Astrocyte (in vitro differentiated cells and primary cell): ENCODE measurements at regions not wholly inside any gene's neighbourhood (a gene's known extent, or its start where the extent isn't known, plus 50 kb on each side); places are given as distances from the start of the nearest gene placed in this dataset.
"Not testable (repeated sequence)": the region's sequence is repeated elsewhere in the genome, so short reads cannot be mapped to it uniquely, and the experiment has no call there.

Experiments used
- DNase-seq: peaks from one replicate; pipeline ENCODE4 v3.0.0-alpha.2; 2010; ENCODE audit warnings: low read depth
- FAIRE-seq: peaks from 2 replicates; lab custom pipeline; 2011; peaks lifted over from hg19 to GRCh38; lab: Jason Lieb, UNC
- H2AFZ ChIP-seq: 2 replicates; pipeline ENCODE4 v1.6.0; 2012; ENCODE audit warnings: low read depth, low read length, inconsistent platforms
- H3K27ac ChIP-seq: 2 replicates; pipeline ENCODE4 v1.5.1; 2011; ENCODE audit warnings: low read depth, low read length, inconsistent platforms
- H3K27me3 ChIP-seq: 2 replicates; pipeline ENCODE4 v1.6.0; 2011; ENCODE audit warnings: low read length, inconsistent platforms; ENCODE audit not compliant: insufficient read depth
- H3K36me3 ChIP-seq: 2 replicates; pipeline ENCODE4 v1.5.1; 2011; ENCODE audit warnings: low read length, inconsistent platforms; ENCODE audit not compliant: insufficient read depth
- H3K4me1 ChIP-seq: 2 replicates; pipeline ENCODE4 v1.5.1; 2011; ENCODE audit warnings: low read length, inconsistent platforms; ENCODE audit not compliant: insufficient read depth
- H3K4me2 ChIP-seq: 2 replicates; pipeline ENCODE4 v1.6.0; 2012; ENCODE audit warnings: low read length, inconsistent platforms
- H3K4me3 ChIP-seq: 2 replicates; pipeline ENCODE4 v1.5.1; 2011; ENCODE audit warnings: low read depth, mild to moderate bottlenecking, low read length, inconsistent platforms; ENCODE audit not compliant: insufficient read depth
- H3K79me2 ChIP-seq: 2 replicates; pipeline ENCODE4 v1.6.0; 2012; ENCODE audit warnings: mild to moderate bottlenecking, low read length, inconsistent platforms; ENCODE audit not compliant: insufficient read depth
- H3K9ac ChIP-seq: 2 replicates; pipeline ENCODE4 v1.6.0; 2012; ENCODE audit warnings: mild to moderate bottlenecking, low read length, inconsistent platforms
- H3K9me3 ChIP-seq: 2 replicates; pipeline ENCODE4 v1.5.1; 2012; ENCODE audit warnings: low read depth, mild to moderate bottlenecking, low read length, inconsistent platforms; ENCODE audit not compliant: insufficient read depth
- H4K20me1 ChIP-seq: 2 replicates; pipeline ENCODE4 v1.6.0; 2012; ENCODE audit warnings: low read length, inconsistent platforms; ENCODE audit not compliant: insufficient read depth
- H3K27ac Mint-ChIP-seq: one replicate; pipeline ENCODE4 v1.8.0; 2021; ENCODE audit warnings: mild to moderate bottlenecking, mixed read lengths; ENCODE audit not compliant: unreplicated experiment
- H3K27me3 Mint-ChIP-seq: one replicate; pipeline ENCODE4 v1.8.0; 2021; ENCODE audit warnings: low read depth, mixed read lengths; ENCODE audit not compliant: unreplicated experiment
- H3K36me3 Mint-ChIP-seq: one replicate; pipeline ENCODE4 v1.8.0; 2021; ENCODE audit warnings: low read depth, mixed read lengths; ENCODE audit not compliant: unreplicated experiment
- H3K4me1 Mint-ChIP-seq: one replicate; pipeline ENCODE4 v1.8.0; 2021; ENCODE audit warnings: low read depth, mixed read lengths; ENCODE audit not compliant: unreplicated experiment
- H3K4me3 Mint-ChIP-seq: one replicate; pipeline ENCODE4 v1.8.0; 2021; ENCODE audit warnings: mild to moderate bottlenecking, moderate library complexity, mixed read lengths; ENCODE audit not compliant: unreplicated experiment
- H3K9me3 Mint-ChIP-seq: one replicate; pipeline ENCODE4 v1.8.0; 2021; ENCODE audit warnings: mild to moderate bottlenecking, mixed read lengths; ENCODE audit not compliant: unreplicated experiment
- EZH2 ChIP-seq: IDR thresholded peaks from 2 replicates; pipeline ENCODE4 v1.6.1; 2012; ENCODE audit warnings: mild to moderate bottlenecking, low read length, inconsistent platforms; ENCODE audit not compliant: insufficient read depth
- TF ChIP-seq, protein P1 (sequence below): IDR thresholded peaks from 2 replicates; pipeline ENCODE4 v1.5.1; 2011; ENCODE audit warnings: low read depth, mild to moderate bottlenecking, inconsistent platforms, low read length, moderate library complexity; ENCODE audit not compliant: insufficient read depth

GRCh38 chr1:148309940-148310500, 157.9 kb upstream of the NBPF11 start:
- Mint-ChIP-seq H3K27ac (no peak overlapping the region), H3K4me1 (peaks cover 5% of the 10 kb centered on the region), H3K4me3 (no peak overlapping the region), H3K36me3 (no peaks in the 10 kb centered on the region), H3K27me3 (peaks cover 61% of the 10 kb centered on the region), H3K9me3 (peaks cover 17% of the 10 kb centered on the region)
- peaks cover 11% of the 10 kb centered on the region for H3K4me1 ChIP-seq
- H2AFZ ChIP-seq = no peak overlapping the region
- H3K9me3 ChIP-seq = no peaks in the 10 kb centered on the region
- no peak for DNase-seq
- no peak overlapping the region for H3K27ac ChIP-seq
- TF ChIP-seq EZH2 = peak; percentile 74
- TF ChIP-seq, protein P1, sequence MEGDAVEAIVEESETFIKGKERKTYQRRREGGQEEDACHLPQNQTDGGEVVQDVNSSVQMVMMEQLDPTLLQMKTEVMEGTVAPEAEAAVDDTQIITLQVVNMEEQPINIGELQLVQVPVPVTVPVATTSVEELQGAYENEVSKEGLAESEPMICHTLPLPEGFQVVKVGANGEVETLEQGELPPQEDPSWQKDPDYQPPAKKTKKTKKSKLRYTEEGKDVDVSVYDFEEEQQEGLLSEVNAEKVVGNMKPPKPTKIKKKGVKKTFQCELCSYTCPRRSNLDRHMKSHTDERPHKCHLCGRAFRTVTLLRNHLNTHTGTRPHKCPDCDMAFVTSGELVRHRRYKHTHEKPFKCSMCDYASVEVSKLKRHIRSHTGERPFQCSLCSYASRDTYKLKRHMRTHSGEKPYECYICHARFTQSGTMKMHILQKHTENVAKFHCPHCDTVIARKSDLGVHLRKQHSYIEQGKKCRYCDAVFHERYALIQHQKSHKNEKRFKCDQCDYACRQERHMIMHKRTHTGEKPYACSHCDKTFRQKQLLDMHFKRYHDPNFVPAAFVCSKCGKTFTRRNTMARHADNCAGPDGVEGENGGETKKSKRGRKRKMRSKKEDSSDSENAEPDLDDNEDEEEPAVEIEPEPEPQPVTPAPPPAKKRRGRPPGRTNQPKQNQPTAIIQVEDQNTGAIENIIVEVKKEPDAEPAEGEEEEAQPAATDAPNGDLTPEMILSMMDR = no peak
- FAIRE-seq = no peak
- H4K20me1 ChIP-seq = no peaks in the 10 kb centered on the region
- H3K27me3 ChIP-seq = peaks cover 30% of the 10 kb centered on the region
- H3K4me3 ChIP-seq = peak overlapping the region; percentile 38
- no peaks in the 10 kb centered on the region for H3K79me2 ChIP-seq
- H3K9ac ChIP-seq = no peak overlapping the region
- H3K36me3 ChIP-seq = no peaks in the 10 kb centered on the region
- peak overlapping the region; percentile 80 for H3K4me2 ChIP-seq

DNA sequence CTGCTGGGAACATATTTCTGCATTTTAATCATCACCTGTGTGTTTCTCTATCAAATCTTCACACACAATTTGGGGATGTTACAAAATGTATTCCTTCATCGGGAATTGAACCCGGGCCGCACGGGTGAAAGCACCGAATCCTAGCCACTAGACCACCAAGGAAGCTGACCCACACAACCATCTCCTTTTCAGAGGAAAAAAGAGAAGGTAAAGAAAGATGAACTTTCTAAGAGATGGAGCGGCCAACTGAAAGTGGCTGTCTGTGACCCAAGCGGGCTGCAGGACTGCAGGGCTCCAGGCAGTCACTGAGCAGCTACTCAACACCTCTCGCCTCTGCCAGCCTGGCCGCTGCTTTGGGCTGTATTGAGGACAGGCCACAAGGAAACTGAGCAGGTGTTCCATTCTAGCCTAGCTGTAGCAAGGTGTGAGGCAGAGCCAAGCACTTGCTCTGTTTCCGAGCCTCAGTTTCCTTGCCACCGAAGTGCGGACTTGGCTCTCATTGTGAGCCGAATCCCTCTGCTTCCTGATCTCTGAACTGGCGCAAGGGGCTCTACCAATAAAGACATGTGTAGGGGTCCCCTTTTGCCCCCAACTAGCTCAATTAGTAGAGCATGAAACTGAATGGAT, 156.9 kb upstream of the NBPF11 start:
- TF ChIP-seq EZH2 = no peak
- TF ChIP-seq, protein P1 = no peak
- Histone ChIP-seq H3K4me1 (peaks cover 7% of the 10 kb centered on the region), H3K27me3 (peaks cover 30% of the 10 kb centered on the region), H3K4me3 (peak overlapping the region; percentile 26), H3K9ac (no peak overlapping the region), H3K36me3 (no peaks in the 10 kb centered on the region), H3K9me3 (no peaks in the 10 kb centered on the region), H3K4me2 (peak overlapping the region; percentile 80), H2AFZ (no peak overlapping the region), H3K27ac (no peak overlapping the region), H3K79me2 (no peaks in the 10 kb centered on the region), H4K20me1 (no peaks in the 10 kb centered on the region)
- H3K4me1 Mint-ChIP-seq = peaks cover 3% of the 10 kb centered on the region
- FAIRE-seq (no peak), DNase-seq (no peak)
- peaks cover 60% of the 10 kb centered on the region for H3K27me3 Mint-ChIP-seq
- H3K4me3 Mint-ChIP-seq = no peak overlapping the region
- H3K27ac Mint-ChIP-seq = no peak overlapping the region
- H3K9me3 Mint-ChIP-seq = peaks cover 18% of the 10 kb centered on the region
- H3K36me3 Mint-ChIP-seq = no peaks in the 10 kb centered on the region

- no peak for DNase-seq
- Mint-ChIP-seq H3K27me3 (peaks cover 60% of the 10 kb centered on the region), H3K36me3 (no peaks in the 10 kb centered on the region), H3K27ac (no peak overlapping the region), H3K4me1 (peaks cover 3% of the 10 kb centered on the region), H3K9me3 (peaks cover 17% of the 10 kb centered on the region), H3K4me3 (no peak overlapping the region)
- Histone ChIP-seq H3K9me3 (no peaks in the 10 kb centered on the region), H3K36me3 (no peaks in the 10 kb centered on the region), H3K9ac (no peak overlapping the region), H3K27ac (no peak overlapping the region), H3K27me3 (peaks cover 30% of the 10 kb centered on the region), H3K4me1 (peaks cover 7% of the 10 kb centered on the region), H3K4me2 (no peak overlapping the region), H2AFZ (no peak overlapping the region), H3K79me2 (no peaks in the 10 kb centered on the region), H3K4me3 (no peak overlapping the region), H4K20me1 (no peaks in the 10 kb centered on the region)
- TF ChIP-seq, protein P1 = no peak
- TF ChIP-seq EZH2 = no peak
- no peak for FAIRE-seq
Measured at GRCh38 chr1:148307583-148308185, 155.6 kb upstream of the NBPF11 start.

- H3K36me3 Mint-ChIP-seq, FAIRE-seq: not testable (repeated sequence)
Measured at GRCh38 chr1:148304935-148305334, 152.9 kb upstream of the NBPF11 start.

More at GRCh38 chr1:148304935-148305334, 152.9 kb upstream of the NBPF11 start:
- not testable (repeated sequence) for H3K4me3 Mint-ChIP-seq, H3K4me1 Mint-ChIP-seq, H3K4me2 ChIP-seq, H3K36me3 ChIP-seq, H2AFZ ChIP-seq, H3K9me3 ChIP-seq, H4K20me1 ChIP-seq, H3K4me3 ChIP-seq, H3K4me1 ChIP-seq, H3K79me2 ChIP-seq, H3K9me3 Mint-ChIP-seq, DNase-seq, H3K9ac ChIP-seq, H3K27ac ChIP-seq
- peaks cover 10% of the 10 kb centered on the region for H3K27me3 ChIP-seq
- Mint-ChIP-seq H3K27ac (peak overlapping the region; percentile 77), H3K27me3 (peaks cover 39% of the 10 kb centered on the region)
